ENCODE measurements at regions not wholly inside any gene's neighbourhood (a gene's known extent, or its start where the extent isn't known, plus 50 kb on each side); places are given as distances from the start of the nearest gene placed in this dataset.

DNA sequence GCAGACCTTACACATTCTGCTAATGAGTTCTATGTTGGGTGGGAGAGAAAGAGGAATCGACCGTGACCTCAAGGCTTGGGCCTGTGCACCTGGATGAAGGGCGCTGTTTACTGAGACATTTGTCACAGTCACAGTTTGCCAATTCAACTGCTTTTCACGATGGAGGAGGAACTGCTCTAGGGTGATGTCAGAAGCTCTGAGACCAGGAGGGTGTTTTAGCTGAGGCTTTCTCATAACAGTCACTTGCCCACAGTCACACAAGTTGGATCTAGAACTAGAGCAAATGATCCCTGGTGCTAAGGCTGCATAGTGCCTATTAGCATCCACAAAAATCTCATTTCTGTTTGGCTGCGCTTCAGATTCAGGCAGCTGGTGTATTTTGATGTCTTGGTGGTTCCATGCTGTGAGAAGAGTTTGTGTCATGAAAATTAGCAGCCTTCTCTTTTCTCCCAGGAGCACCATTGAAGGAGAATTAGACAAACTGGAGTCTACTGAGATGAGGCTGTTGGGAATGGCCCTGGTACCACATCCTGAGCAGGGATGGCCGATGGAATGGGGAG is 83.3 kb upstream of the TGM3 start:
- no peak overlapping the region for H3K27ac ChIP-seq
- DNase-seq (ENCODE audit: low spot score): no peak
- ChIA-PET CTCF (interaction anchor here (0.6 kb wide), 1 partner anchor 9 kb away, joined by 4 read pairs; no protein-coding TSS in a partner anchor), POLR2A (ENCODE audit: low non-redundant PET) (no interaction called here)
- TF ChIP-seq, protein P1, sequence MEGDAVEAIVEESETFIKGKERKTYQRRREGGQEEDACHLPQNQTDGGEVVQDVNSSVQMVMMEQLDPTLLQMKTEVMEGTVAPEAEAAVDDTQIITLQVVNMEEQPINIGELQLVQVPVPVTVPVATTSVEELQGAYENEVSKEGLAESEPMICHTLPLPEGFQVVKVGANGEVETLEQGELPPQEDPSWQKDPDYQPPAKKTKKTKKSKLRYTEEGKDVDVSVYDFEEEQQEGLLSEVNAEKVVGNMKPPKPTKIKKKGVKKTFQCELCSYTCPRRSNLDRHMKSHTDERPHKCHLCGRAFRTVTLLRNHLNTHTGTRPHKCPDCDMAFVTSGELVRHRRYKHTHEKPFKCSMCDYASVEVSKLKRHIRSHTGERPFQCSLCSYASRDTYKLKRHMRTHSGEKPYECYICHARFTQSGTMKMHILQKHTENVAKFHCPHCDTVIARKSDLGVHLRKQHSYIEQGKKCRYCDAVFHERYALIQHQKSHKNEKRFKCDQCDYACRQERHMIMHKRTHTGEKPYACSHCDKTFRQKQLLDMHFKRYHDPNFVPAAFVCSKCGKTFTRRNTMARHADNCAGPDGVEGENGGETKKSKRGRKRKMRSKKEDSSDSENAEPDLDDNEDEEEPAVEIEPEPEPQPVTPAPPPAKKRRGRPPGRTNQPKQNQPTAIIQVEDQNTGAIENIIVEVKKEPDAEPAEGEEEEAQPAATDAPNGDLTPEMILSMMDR (conservative IDR thresholded peaks at IDR 0.05; ENCODE audit: low read depth): no peak

DNA sequence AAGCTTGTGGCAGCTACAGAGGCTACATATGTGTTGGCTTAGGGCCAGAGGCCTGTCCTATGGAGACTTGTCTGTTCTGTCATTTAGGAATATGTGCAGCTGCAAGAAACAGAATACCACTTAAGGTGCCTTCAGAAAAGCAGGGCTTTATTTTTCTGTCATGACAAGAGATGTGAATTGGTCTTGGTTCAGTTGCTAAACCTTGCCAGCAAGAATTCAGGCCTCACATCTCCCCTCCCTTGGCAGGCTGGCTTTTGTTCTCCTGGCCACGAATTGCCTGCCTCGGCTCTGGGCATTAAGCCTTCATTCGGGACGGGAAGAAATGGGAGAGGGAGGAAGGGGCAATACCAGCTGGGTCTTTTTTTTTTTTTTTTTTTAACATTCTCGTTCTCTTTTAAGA is 82.4 kb upstream of the TGM3 start:
- H3K27ac ChIP-seq: no peak overlapping the region
- POLR2A ChIA-PET (ENCODE audit: low non-redundant PET): no interaction called here
- TF ChIP-seq, protein P1 (conservative IDR thresholded peaks at IDR 0.05; ENCODE audit: low read depth): no peak
- CTCF ChIA-PET: no interaction called here
- DNase-seq (ENCODE audit: low spot score): no peak

DNA sequence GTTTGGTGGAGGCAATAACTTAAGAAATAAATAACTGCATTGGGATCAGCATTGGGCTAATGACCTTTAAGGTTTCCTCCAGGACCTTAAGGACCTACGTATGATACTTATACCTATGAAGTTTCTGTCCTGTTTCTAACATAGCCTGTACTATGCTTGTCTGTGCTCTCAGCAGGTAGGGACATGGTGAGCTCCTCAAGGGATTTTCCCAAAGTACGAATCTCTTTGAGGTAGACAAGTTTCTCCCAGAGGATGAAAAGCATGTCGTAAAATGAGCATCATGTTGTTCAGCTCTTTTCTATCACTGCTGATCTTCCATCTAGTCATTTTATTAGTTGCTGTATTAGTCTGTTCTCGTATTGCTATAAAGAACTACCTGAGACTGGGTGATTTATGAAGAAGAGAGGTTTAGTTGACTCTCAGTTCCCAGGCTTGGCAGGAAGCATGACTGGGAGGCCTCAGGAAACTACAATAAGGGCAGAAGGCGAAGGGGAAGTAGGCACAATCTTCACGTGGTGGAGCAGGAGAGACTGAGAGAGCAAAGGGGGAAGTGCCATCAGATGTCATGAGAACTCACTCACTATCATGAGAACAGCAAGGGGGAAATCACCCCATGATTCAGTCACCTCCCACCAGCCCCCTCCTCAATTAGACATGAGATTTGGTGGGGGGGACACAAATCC is 77.8 kb upstream of the TGM3 start:
- POLR2A ChIA-PET (ENCODE audit: low non-redundant PET): no interaction called here
- CTCF ChIA-PET: interaction anchor here (1.1 kb wide), 1 partner anchor 11 kb away, joined by 3 read pairs; no protein-coding TSS in a partner anchor
- TF ChIP-seq, protein P1 (conservative IDR thresholded peaks at IDR 0.05; ENCODE audit: low read depth): no peak
- no peak for DNase-seq (ENCODE audit: low spot score)
- no peak overlapping the region for H3K27ac ChIP-seq

DNA sequence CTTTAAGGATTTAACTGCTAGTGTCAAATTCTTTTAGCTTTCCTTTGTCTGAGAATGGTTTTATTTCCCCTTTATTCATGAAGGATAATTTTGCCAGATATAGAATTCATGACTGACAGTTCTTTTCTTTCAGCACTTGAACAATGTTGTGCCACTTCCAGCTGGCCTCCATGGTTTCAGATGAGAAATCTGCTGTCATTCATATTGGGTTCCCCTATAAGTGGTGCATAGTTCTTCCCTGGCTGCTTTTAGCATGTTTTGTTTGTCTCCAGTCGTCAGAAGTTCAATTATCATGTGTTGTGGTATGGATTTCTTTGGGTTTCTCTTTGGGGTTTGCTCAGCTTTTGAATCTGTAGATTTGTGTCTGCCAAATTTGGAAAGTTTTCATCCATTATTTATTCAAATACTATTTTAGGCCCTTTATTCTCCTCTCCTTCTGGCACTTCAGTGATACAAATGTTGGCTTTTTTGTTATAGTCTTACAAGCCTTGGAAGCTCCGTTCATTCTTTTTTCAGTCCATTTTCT is 76.3 kb upstream of the TGM3 start:
- H3K27ac ChIP-seq: no peak overlapping the region
- CTCF ChIA-PET: no interaction called here
- DNase-seq (ENCODE audit: low spot score): no peak
- POLR2A ChIA-PET (ENCODE audit: low non-redundant PET): no interaction called here
- TF ChIP-seq, protein P1 (conservative IDR thresholded peaks at IDR 0.05; ENCODE audit: low read depth): no peak

- no peak for DNase-seq (ENCODE audit: low spot score)
- POLR2A ChIA-PET (ENCODE audit: low non-redundant PET): no interaction called here
Observed at GRCh38 chr20:2220298-2220697, 75.5 kb upstream of the TGM3 start.

GRCh38 chr20:2221921-2222320 is 73.9 kb upstream of the TGM3 start:
- POLR2A ChIA-PET (ENCODE audit: low non-redundant PET): no interaction called here
- CTCF ChIA-PET: interaction anchor here (0.7 kb wide), 1 partner anchor 10 kb away, joined by 4 read pairs; no protein-coding TSS in a partner anchor
- no peak overlapping the region for H3K27ac ChIP-seq
- TF ChIP-seq, protein P1 (conservative IDR thresholded peaks at IDR 0.05; ENCODE audit: low read depth): no peak
- DNase-seq (ENCODE audit: low spot score): no peak

More at GRCh38 chr20:2220298-2220697, 75.5 kb upstream of the TGM3 start:
- H3K27ac ChIP-seq: no peak overlapping the region
- TF ChIP-seq, protein P1 (conservative IDR thresholded peaks at IDR 0.05; ENCODE audit: low read depth): no peak
- CTCF ChIA-PET: no interaction called here
